ENCODE measurements at regions not wholly inside any gene's neighbourhood (a gene's known extent, or its start where the extent isn't known, plus 50 kb on each side); places are given as distances from the start of the nearest gene placed in this dataset.
A peak's percentile ranks its signal among the peaks of the same experiment; 100 is the strongest.
"Not testable (repeated sequence)": the region's sequence is repeated elsewhere in the genome, so short reads cannot be mapped to it uniquely, and the experiment has no call there.

GRCh38 chr5:154542000-154542399 lies 64.0 kb upstream of the HAND1 start:
- Histone ChIP-seq H3K36me3 (no peaks in the 10 kb centered on the region), H3K4me2 (0 out of 2 replicates have a peak overlapping the region, but pooled peaks have one; percentile 6), H4K20me1 (no peaks in the 10 kb centered on the region), H3K9ac (no peak overlapping the region), H3K27me3 (no peaks in the 10 kb centered on the region), H3K27ac (no peak overlapping the region), H3K4me1 (peaks cover 24% of the 10 kb centered on the region), H3K9me3 (no peaks in the 10 kb centered on the region), H3K4me3 (no peak overlapping the region)
- no peak for TF ChIP-seq Cebpa-rat (IDR thresholded peaks at IDR 0.05)

GRCh38 chr5:154541553-154541952 lies 63.5 kb upstream of the HAND1 start:
- H3K4me1 ChIP-seq, result peaks cover 24% of the 10 kb centered on the region
- TF ChIP-seq Cebpa-rat (IDR thresholded peaks at IDR 0.05), result no peak
- no peak overlapping the region for H3K4me3 ChIP-seq
- H3K9me3 ChIP-seq, result no peaks in the 10 kb centered on the region
- H4K20me1 ChIP-seq, result no peaks in the 10 kb centered on the region
- no peak overlapping the region for H3K9ac ChIP-seq
- H3K27ac ChIP-seq, result no peak overlapping the region
- H3K4me2 ChIP-seq, result no peak overlapping the region
- H3K36me3 ChIP-seq, result no peaks in the 10 kb centered on the region
- H3K27me3 ChIP-seq, result no peaks in the 10 kb centered on the region

GRCh38 chr5:154540600-154540999 lies 62.6 kb upstream of the HAND1 start:
- Histone ChIP-seq H3K4me1 (peaks cover 24% of the 10 kb centered on the region), H3K36me3 (no peaks in the 10 kb centered on the region), H3K27me3 (no peaks in the 10 kb centered on the region), H3K4me3 (no peak overlapping the region), H4K20me1 (no peaks in the 10 kb centered on the region), H3K9me3 (no peaks in the 10 kb centered on the region), H3K27ac (no peak overlapping the region), H3K9ac (no peak overlapping the region), H3K4me2 (no peak overlapping the region)
- TF ChIP-seq Cebpa-rat (IDR thresholded peaks at IDR 0.05), result no peak

- no peak overlapping the region for H3K4me3 ChIP-seq
- H3K27me3 ChIP-seq, result no peaks in the 10 kb centered on the region
- H3K4me1 ChIP-seq, result peaks cover 12% of the 10 kb centered on the region
- no peak overlapping the region for H3K9ac ChIP-seq
- TF ChIP-seq Cebpa-rat (IDR thresholded peaks at IDR 0.05), result no peak
- no peak overlapping the region for H3K27ac ChIP-seq
- H3K36me3 ChIP-seq, result no peaks in the 10 kb centered on the region
- H3K4me2 ChIP-seq, result no peak overlapping the region
- no peaks in the 10 kb centered on the region for H3K9me3 ChIP-seq
- H4K20me1 ChIP-seq, result no peaks in the 10 kb centered on the region
Observed at GRCh38 chr5:154538492-154538891, 60.5 kb upstream of the HAND1 start.

- H3K4me3 ChIP-seq, H3K9ac ChIP-seq, H3K27ac ChIP-seq, H3K27me3 ChIP-seq, H3K9me3 ChIP-seq, H3K4me1 ChIP-seq, H4K20me1 ChIP-seq, H3K36me3 ChIP-seq, H3K4me2 ChIP-seq: not testable (repeated sequence)
Observed at GRCh38 chr5:154536439-154536838, 58.4 kb upstream of the HAND1 start.

GRCh38 chr5:154535535-154535934 lies 57.5 kb upstream of the HAND1 start:
- Histone ChIP-seq H4K20me1 (no peaks in the 10 kb centered on the region), H3K9ac (no peak overlapping the region), H3K27me3 (no peaks in the 10 kb centered on the region), H3K27ac (no peak overlapping the region), H3K4me2 (no peak overlapping the region), H3K4me3 (no peak overlapping the region), H3K4me1 (no peaks in the 10 kb centered on the region), H3K9me3 (no peaks in the 10 kb centered on the region), H3K36me3 (no peaks in the 10 kb centered on the region)
- no peak for TF ChIP-seq Cebpa-rat (IDR thresholded peaks at IDR 0.05)

GRCh38 chr5:154534457-154535050 lies 56.5 kb upstream of the HAND1 start:
- Histone ChIP-seq H3K9ac (no peak overlapping the region), H3K27ac (no peak overlapping the region), H3K27me3 (no peaks in the 10 kb centered on the region), H3K9me3 (no peaks in the 10 kb centered on the region), H3K4me1 (no peaks in the 10 kb centered on the region), H3K4me3 (no peak overlapping the region), H3K36me3 (no peaks in the 10 kb centered on the region), H4K20me1 (no peaks in the 10 kb centered on the region), H3K4me2 (no peak overlapping the region)
- no peak for TF ChIP-seq Cebpa-rat (IDR thresholded peaks at IDR 0.05)

- TF ChIP-seq Cebpa-rat (IDR thresholded peaks at IDR 0.05), result no peak
- Histone ChIP-seq H3K9ac (no peak overlapping the region), H3K36me3 (no peaks in the 10 kb centered on the region), H3K4me2 (no peak overlapping the region), H3K4me3 (no peak overlapping the region), H3K4me1 (no peaks in the 10 kb centered on the region), H4K20me1 (no peaks in the 10 kb centered on the region), H3K27ac (no peak overlapping the region), H3K27me3 (no peaks in the 10 kb centered on the region), H3K9me3 (no peaks in the 10 kb centered on the region)
Observed at GRCh38 chr5:154529282-154529681, 51.3 kb upstream of the HAND1 start.

GRCh38 chr5:154528005-154528594 lies 50.1 kb upstream of the HAND1 start:
- H4K20me1 ChIP-seq, result no peaks in the 10 kb centered on the region
- H3K4me3 ChIP-seq, result no peak overlapping the region
- no peaks in the 10 kb centered on the region for H3K36me3 ChIP-seq
- no peaks in the 10 kb centered on the region for H3K27me3 ChIP-seq
- H3K9me3 ChIP-seq, result no peaks in the 10 kb centered on the region
- no peak overlapping the region for H3K27ac ChIP-seq
- H3K9ac ChIP-seq, result no peak overlapping the region
- TF ChIP-seq Cebpa-rat (IDR thresholded peaks at IDR 0.05), result no peak
- H3K4me1 ChIP-seq, result no peaks in the 10 kb centered on the region
- H3K4me2 ChIP-seq, result no peak overlapping the region
